Stimulated activated naive B cell treated with anti-CD40 and anti-IgM and Interleukin-4, amounts not matched to agents 10 μg/mL and 1 μg/mL and 100 μg/mL, for 72 hours (primary cell): ENCODE measurements at regions not wholly inside any gene's neighbourhood (a gene's known extent, or its start where the extent isn't known, plus 50 kb on each side); places are given as distances from the start of the nearest gene placed in this dataset.

ENCODE experiments used
- ATAC-seq, 2 donors: fragments of 150-1000 bp; cut with Tn5 transposase; replicated peaks; 2 replicates each; pipeline ENCODE4 v1.10.0; 2021; ENCODE audit warnings: moderate library complexity in 1 of 2
- DNase-seq: peaks from one replicate; pipeline ENCODE4 v3.0.0; 2021
- H3K27ac Mint-ChIP-seq: one replicate; pipeline ENCODE4 v1.8.0; 2022; ENCODE audit warnings: mild to moderate bottlenecking, mixed read lengths
- H3K27me3 Mint-ChIP-seq, 2 donors: one replicate each; pipeline ENCODE4 v1.8.0; 2022; ENCODE audit warnings: mixed read lengths in 2 of 2
- H3K36me3 Mint-ChIP-seq, 2 donors: one replicate each; pipeline ENCODE4 v1.8.0; 2022; ENCODE audit warnings: mixed read lengths in 2 of 2, mild to moderate bottlenecking in 1 of 2
- H3K4me1 Mint-ChIP-seq, 2 donors: one replicate each; pipeline ENCODE4 v1.8.0; 2022; ENCODE audit warnings: mixed read lengths in 2 of 2, mild to moderate bottlenecking in 1 of 2
- H3K4me3 Mint-ChIP-seq, 2 donors: one replicate each; pipeline ENCODE4 v1.8.0; 2022; ENCODE audit warnings: mild to moderate bottlenecking in 2 of 2, mixed read lengths in 2 of 2, moderate library complexity in 1 of 2
- H3K9me3 Mint-ChIP-seq, 2 donors: one replicate each; pipeline ENCODE4 v1.8.0; 2022; ENCODE audit warnings: mixed read lengths in 2 of 2, mild to moderate bottlenecking in 1 of 2

- no peaks in the 10 kb centered on the region for H3K9me3 Mint-ChIP-seq
- ATAC-seq (peak; percentile 55 to 57), DNase-seq (no peak)
- H3K4me1 Mint-ChIP-seq: peaks cover 11 to 13% of the 10 kb centered on the region in 2 donors
- H3K4me3 Mint-ChIP-seq: no peak overlapping the region
- peak overlapping the region; percentile 25 for H3K27ac Mint-ChIP-seq
- peaks cover 15 to 31% of the 10 kb centered on the region in 2 donors for H3K36me3 Mint-ChIP-seq
- no peaks in the 10 kb centered on the region for H3K27me3 Mint-ChIP-seq
These were observed 62.0 kb downstream of the HFE start for GRCh38 chr6:26149240-26149639.

- Mint-ChIP-seq H3K36me3 (peaks cover 19 to 29% of the 10 kb centered on the region in 2 donors), H3K27me3 (peaks cover 0 to 5% of the 10 kb centered on the region in 2 donors), H3K4me3 (no peak overlapping the region), H3K4me1 (peaks cover 24 to 40% of the 10 kb centered on the region in 2 donors), H3K27ac (no peak overlapping the region), H3K9me3 (no peaks in the 10 kb centered on the region)
- ATAC-seq (no peak), DNase-seq (no peak)
These were observed 65.2 kb downstream of the HFE start for GRCh38 chr6:26152226-26153101.

- Mint-ChIP-seq H3K4me1 (peaks cover 35 to 52% of the 10 kb centered on the region in 2 donors), H3K27ac (peak overlapping the region; percentile 100), H3K9me3 (no peaks in the 10 kb centered on the region), H3K4me3 (peak overlapping the region; percentile 83 to 92), H3K27me3 (peaks cover 0 to 14% of the 10 kb centered on the region in 2 donors), H3K36me3 (peaks cover 32 to 39% of the 10 kb centered on the region in 2 donors)
- DNase-seq (no peak), ATAC-seq (no peak)
These were observed 68.1 kb downstream of the HFE start for GRCh38 chr6:26155061-26155930.

- DNase-seq (peak; percentile 96), ATAC-seq (peak; percentile 53 to 59)
- peaks cover 32 to 59% of the 10 kb centered on the region in 2 donors for H3K4me1 Mint-ChIP-seq
- H3K9me3 Mint-ChIP-seq: no peaks in the 10 kb centered on the region
- peak overlapping the region; percentile 100 for H3K27ac Mint-ChIP-seq
- peaks cover 0 to 14% of the 10 kb centered on the region in 2 donors for H3K27me3 Mint-ChIP-seq
- peak overlapping the region; percentile 83 to 92 for H3K4me3 Mint-ChIP-seq
- H3K36me3 Mint-ChIP-seq: peaks cover 37 to 39% of the 10 kb centered on the region in 2 donors
These were observed 69.0 kb downstream of the HFE start for GRCh38 chr6:26156105-26156849.

GRCh38 chr6:26156850-26157250 is 69.6 kb downstream of the HFE start:
- no peak for DNase-seq
- peaks cover 37% of the 10 kb centered on the region in 2 donors for H3K36me3 Mint-ChIP-seq
- ATAC-seq: peak; percentile 16 to 17
- H3K4me3 Mint-ChIP-seq: peak overlapping the region; percentile 83 to 92
- H3K4me1 Mint-ChIP-seq: peaks cover 34 to 61% of the 10 kb centered on the region in 2 donors
- no peaks in the 10 kb centered on the region for H3K9me3 Mint-ChIP-seq
- H3K27ac Mint-ChIP-seq: peak overlapping the region; percentile 100
- H3K27me3 Mint-ChIP-seq: peaks cover 0 to 14% of the 10 kb centered on the region in 2 donors

- Mint-ChIP-seq H3K27ac (peak overlapping the region; percentile 100), H3K36me3 (peaks cover 38 to 41% of the 10 kb centered on the region in 2 donors), H3K9me3 (no peaks in the 10 kb centered on the region), H3K4me3 (peak overlapping the region; percentile 83 to 92), H3K27me3 (peaks cover 0 to 14% of the 10 kb centered on the region in 2 donors), H3K4me1 (peaks cover 36 to 65% of the 10 kb centered on the region in 2 donors)
- ATAC-seq: peak; percentile 70 to 74
- peak; percentile 86 for DNase-seq
These were observed 70.2 kb downstream of the HFE start for GRCh38 chr6:26157251-26158075.

- Mint-ChIP-seq H3K4me1 (peaks cover 36 to 67% of the 10 kb centered on the region in 2 donors), H3K4me3 (peak overlapping the region; percentile 83 to 92), H3K9me3 (no peaks in the 10 kb centered on the region), H3K27ac (peak overlapping the region; percentile 100), H3K36me3 (peaks cover 39 to 42% of the 10 kb centered on the region in 2 donors), H3K27me3 (peaks cover 0 to 14% of the 10 kb centered on the region in 2 donors)
- ATAC-seq: peak; percentile 1 to 54
- DNase-seq: peak; percentile 91
These were observed 70.9 kb downstream of the HFE start for GRCh38 chr6:26158076-26158580.

GRCh38 chr6:26158581-26159356 is 71.5 kb downstream of the HFE start:
- Mint-ChIP-seq H3K27me3 (peaks cover 0 to 14% of the 10 kb centered on the region in 2 donors), H3K4me3 (peak overlapping the region; percentile 83 to 92), H3K27ac (peak overlapping the region; percentile 100), H3K9me3 (no peaks in the 10 kb centered on the region), H3K4me1 (peaks cover 36 to 67% of the 10 kb centered on the region in 2 donors), H3K36me3 (peaks cover 45 to 47% of the 10 kb centered on the region in 2 donors)
- ATAC-seq: peak; percentile 8 to 12
- DNase-seq: peak; percentile 48

- no peak for DNase-seq
- no peak for ATAC-seq
- H3K27ac Mint-ChIP-seq: peak overlapping the region; percentile 100
- H3K36me3 Mint-ChIP-seq: peaks cover 50 to 51% of the 10 kb centered on the region in 2 donors
- H3K9me3 Mint-ChIP-seq: no peaks in the 10 kb centered on the region
- H3K27me3 Mint-ChIP-seq: peaks cover 0 to 14% of the 10 kb centered on the region in 2 donors
- peak overlapping the region; percentile 83 to 92 for H3K4me3 Mint-ChIP-seq
- peaks cover 38 to 67% of the 10 kb centered on the region in 2 donors for H3K4me1 Mint-ChIP-seq
These were observed 72.4 kb downstream of the HFE start for GRCh38 chr6:26159357-26160273.

- Mint-ChIP-seq H3K4me3 (no peak overlapping the region), H3K27me3 (peaks cover 0 to 14% of the 10 kb centered on the region in 2 donors), H3K27ac (peak overlapping the region; percentile 31), H3K36me3 (peaks cover 60 to 63% of the 10 kb centered on the region in 2 donors), H3K9me3 (no peaks in the 10 kb centered on the region), H3K4me1 (peaks cover 41 to 68% of the 10 kb centered on the region in 2 donors)
- no peak for DNase-seq
- no peak for ATAC-seq
These were observed 74.1 kb downstream of the HFE start for GRCh38 chr6:26161322-26161721.

GRCh38 chr6:26162399-26162798 is 75.2 kb downstream of the HFE start:
- peaks cover 33 to 65% of the 10 kb centered on the region in 2 donors for H3K4me1 Mint-ChIP-seq

More at GRCh38 chr6:26162399-26162798, 75.2 kb downstream of the HFE start:
- Mint-ChIP-seq H3K27me3 (peaks cover 0 to 10% of the 10 kb centered on the region in 2 donors), H3K4me3 (no peak overlapping the region), H3K9me3 (no peaks in the 10 kb centered on the region), H3K36me3 (peaks cover 56 to 59% of the 10 kb centered on the region in 2 donors), H3K27ac (no peak overlapping the region)
- no peak for ATAC-seq
- no peak for DNase-seq
